GM21723 (cell line): ENCODE measurements at regions not wholly inside any gene's neighbourhood (a gene's known extent, or its start where the extent isn't known, plus 50 kb on each side); places are given as distances from the start of the nearest gene placed in this dataset.

Experiments
- ATAC-seq: cut with Tn5 transposase; IDR thresholded peaks from one replicate; pipeline ENCODE4 v1.9.1; 2021; ENCODE audit warnings: mild to moderate bottlenecking, moderate library complexity; ENCODE audit not compliant: unreplicated experiment

DNA sequence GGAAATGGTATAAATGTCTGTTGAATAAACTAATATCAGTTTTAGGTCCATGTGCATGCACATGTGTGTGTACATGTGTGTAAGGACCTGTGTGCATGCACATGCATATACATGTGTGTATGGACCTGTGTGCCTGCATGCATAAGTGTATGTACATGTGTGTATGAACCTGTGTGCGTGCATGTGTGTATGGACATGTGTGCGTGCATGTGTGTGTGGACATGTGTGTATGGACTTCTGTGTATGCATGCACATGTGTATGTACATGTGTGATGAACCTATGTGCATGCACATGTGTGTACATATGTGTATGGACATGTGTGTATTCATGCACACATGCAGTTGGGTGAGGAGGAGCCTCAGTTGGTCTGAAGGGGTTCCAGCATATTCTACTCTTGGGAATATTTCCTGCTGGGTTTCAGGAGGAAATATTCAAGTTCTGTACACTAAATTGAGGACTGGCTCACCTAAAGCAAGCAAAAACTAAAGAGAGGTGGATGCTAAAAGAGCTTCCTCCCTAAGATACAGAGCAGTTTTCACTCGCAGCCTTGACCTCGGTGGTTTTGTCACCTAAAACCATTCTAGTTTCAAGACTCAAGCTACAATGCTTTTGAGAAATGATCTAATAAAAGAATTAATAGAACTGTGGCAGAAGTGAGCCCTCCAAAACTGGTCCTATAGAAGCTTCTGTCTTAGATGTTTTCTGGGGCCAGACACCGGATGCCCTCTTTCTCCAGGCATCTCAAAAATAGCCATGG lies 742.8 kb downstream of the MAFB start:
- no peak for ATAC-seq

DNA sequence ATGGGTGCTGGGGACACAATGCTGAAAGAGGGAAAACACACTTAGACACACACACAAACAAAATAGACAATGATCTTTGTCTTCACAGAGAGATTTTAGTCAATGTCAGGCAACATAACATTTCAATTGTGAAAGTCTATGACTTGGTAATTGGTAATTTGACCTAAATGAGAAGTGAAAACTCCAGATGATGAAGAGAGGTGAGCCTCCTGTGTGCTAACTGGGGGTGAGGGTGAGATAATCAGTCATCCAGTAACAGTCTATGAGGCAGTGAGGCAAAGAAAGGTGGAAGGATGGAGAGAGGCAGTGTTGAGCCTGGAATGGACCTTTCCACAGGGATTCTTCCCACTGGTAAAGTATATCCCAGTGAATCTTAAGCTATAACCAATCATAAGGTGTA lies 744.2 kb downstream of the MAFB start:
- no peak for ATAC-seq

DNA sequence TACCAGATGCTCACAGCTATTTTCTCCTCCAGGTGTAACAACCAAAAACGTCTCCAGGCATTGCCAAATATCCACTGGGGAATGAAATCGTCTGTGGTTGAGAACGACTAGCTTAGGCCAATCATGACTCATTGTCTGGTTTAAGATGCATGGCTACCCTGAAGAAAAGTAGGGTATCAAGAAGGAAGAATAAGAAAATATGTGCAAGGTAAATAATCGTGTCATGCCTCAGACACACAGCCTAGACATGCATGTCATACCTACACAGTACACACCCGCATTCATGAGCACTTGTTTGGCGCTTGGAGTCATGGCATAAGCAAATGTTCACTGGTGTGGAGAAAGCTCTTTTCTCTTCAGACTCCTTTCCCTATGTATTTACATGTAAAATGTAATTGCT lies 745.7 kb downstream of the MAFB start:
- no peak for ATAC-seq

DNA sequence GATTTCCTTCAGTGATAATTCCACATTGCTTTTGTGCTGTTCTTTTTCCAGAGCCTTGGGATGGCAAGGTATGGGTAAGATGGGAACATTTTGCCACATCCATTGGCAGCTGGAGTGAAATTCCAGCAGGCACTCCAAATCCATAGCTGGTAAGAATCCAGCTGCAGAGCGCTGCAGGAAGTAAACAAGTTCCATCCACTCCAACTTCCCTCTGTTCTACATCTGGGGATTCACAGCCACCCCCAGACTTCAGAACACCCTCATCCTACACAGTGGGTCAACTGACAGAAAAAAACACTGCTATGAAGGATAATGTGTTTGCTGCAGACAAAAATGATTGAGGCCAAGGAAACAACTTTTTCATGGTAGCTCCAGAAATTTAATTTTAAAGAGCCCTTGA lies 747.8 kb downstream of the MAFB start:
- ATAC-seq: no peak

DNA sequence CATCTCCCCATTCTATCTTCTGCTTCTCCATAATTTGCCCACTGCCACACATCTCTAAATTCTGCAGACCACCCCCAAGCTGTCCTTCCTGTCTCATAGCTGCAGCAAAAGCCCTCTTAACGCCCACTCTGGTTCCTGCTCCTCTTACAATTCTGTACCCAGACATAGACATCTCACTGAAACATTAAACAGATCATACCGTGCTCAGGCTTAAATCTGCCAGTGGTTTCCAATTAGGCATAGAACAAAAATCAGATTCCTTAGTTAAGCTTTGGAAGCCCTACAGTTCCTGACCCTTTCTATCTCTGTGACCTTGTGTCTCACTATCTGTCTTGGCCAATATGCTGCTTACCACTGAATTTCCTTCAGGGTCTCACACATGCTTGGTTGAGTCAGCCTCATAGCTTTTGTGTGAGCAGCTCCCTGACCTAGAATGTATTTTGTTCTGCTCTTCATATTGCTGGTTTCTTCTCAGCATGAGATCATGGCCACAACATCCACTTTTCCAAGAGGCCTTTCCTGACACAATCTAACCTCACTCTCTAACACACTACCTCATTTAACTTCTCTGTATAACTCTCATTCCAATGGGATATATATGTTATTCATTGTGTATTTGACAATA lies 749.7 kb downstream of the MAFB start:
- ATAC-seq: no peak

DNA sequence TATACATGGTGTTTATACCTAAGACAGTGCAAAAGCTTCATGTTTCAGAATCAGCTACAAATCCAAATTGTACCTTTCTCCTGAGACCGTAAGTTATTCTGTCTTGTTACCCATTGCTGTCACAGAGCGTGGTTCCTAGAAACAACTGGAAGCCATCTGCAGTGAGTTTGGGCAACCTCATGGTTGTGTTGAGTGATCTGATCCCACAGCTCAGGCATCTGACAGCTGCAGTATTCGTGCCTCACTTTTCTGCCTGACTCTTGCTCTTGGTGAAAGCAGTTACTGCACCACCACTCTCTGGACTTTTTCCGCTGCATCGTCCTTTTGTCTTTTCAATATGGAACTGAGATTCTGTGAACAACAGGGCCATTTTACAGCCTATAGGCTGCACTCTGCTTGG lies 752.6 kb downstream of the MAFB start:
- no peak for ATAC-seq

DNA sequence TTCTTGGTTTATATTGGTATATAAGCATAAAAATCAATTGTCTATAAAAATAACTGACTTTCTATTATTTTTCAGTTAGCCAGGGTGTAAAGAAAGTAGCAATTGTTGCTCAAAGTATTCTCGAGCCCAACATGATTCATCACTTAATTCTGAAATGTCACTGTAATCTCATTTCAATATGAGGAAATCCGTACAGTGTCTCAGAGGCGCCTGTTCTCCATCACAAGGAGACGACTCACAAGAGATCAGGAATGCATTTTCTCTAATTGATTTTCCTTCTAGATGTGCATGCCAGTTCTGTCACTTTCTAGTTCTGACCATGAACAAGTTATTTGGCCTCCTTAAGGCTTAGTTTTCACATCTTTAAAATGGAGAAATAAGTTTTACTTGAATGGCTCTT lies 753.1 kb downstream of the MAFB start:
- no peak for ATAC-seq

DNA sequence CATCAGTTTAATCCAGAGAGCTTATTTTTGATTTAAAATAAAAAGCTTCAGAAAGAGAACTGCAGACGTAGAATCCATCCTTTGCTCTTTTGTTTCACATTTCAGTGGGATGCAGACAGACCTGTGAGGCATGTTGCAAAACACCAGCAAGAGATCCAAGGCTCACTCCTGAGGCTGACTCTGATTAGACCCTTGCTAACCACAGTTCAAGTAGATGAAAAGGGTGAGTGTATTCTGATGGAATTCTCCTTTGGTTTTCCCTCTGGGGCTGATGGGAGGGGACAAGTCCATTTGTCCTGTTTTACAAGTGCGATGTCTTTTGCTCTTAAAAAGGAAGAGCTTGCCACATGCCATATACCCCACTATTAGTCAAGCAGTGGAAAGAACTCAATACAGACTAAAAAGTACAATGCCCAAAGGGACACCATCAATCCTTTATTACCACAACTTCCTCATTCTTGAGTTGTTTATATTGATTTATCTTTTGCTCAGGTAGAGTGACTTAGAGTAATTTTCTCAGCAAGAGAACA lies 772.7 kb downstream of the MAFB start:
- ATAC-seq: no peak

DNA sequence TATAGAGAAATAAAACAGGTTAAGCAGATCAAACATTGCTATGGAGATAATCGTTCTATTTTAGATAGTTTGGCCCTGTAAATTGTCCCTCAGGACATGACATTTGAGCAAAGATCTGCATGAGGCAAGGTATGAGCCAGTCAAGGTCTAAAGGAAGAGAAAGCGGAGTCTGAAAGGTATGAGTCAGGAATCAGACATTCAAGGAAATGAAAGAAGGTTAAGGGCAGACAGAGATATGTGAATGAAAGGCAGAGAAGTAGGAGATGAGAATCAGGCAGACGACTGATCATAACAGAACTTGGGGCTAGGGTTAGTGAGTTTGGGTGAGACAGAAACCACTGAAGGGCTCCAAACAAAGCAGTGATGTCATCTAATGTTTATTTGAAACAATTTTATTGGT lies 775.8 kb downstream of the MAFB start:
- no peak for ATAC-seq

DNA sequence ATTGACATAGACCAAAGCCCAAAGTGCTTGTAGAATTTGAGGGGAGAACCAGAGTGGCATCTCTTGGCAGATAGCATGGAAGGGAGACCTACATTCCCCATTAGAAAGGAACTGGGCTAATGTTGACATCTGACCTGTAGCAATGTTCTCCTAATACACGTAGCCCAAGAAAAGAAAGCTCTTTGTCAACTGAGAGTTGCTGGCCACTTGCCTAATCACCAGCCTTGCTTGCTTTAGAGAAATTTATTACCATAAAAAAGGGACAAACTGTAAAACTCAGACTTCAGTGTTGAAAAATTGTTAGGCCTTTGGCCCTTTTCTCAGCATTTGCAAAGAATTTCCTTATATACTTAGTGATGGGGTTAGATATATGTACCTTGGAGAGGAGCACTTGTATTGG lies 777.5 kb downstream of the MAFB start:
- ATAC-seq: no peak

DNA sequence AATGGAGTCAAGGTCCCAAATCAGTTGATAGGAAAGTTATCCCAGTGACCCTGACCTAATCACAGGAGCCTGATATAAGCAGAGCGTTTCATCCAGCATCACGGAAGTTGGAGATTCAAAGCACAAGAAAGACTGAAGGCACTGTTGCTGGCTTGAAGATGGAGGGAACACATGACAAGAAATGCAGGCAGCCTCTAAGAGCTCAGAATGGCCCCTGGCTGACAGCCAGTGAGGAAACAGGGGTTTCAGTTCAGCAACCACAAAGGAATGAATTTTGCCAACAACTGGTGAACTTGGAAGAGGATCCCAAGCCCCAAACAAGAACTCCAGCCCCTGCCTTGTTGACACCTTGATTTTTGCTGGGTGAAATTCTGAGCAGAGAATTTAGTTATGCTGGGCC lies 778.5 kb downstream of the MAFB start:
- ATAC-seq: no peak

DNA sequence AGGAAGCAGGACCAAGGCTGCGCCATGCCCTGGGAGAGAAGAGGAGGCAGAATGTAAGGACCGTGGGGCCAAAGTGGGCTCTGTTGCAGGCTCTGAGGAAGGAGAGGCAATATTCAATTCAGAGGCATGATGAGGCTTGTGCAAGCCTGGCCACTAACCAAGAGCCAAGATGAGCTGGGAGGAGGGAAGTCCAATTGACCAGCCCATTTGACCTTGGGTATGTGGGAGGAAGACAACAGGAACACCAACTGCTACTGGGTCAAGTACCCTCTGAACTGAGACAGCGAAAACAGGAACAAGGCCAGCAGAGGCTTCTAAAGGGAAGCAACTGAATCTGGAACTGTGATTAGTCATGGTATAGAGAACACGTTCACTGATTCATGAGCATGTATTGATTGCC lies 779.6 kb downstream of the MAFB start:
- ATAC-seq: no peak

DNA sequence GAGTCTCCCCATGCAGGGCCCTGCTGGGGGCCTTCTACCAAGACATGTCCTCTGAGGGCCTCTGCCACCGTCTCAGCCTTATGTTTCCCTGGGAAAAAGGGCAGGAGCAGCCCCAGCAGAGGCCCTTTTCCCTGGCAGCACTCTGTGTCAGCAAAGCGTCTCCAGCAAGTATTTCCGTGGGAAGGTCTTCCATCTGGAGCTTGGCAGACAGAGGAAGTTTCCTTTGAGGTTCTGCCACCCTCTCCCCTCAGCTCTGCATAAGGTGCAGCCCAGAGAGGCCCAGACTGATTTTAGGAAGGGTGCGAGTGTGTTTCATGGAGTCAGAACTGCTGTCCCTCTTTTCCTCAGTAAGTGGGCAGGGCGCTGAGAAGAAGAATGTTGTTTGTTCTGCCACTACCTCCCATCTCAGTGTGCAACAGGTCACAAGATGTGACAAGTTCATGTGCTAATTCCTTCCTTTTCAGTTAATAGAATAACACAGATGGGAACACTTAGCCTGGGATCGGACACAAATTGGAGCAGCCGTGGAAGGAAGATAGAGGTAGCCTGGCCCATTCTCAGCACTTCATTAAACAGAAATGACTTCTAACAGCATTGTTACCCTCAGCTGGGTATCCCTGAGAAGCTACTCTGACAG lies 784.4 kb downstream of the MAFB start:
- no peak for ATAC-seq

DNA sequence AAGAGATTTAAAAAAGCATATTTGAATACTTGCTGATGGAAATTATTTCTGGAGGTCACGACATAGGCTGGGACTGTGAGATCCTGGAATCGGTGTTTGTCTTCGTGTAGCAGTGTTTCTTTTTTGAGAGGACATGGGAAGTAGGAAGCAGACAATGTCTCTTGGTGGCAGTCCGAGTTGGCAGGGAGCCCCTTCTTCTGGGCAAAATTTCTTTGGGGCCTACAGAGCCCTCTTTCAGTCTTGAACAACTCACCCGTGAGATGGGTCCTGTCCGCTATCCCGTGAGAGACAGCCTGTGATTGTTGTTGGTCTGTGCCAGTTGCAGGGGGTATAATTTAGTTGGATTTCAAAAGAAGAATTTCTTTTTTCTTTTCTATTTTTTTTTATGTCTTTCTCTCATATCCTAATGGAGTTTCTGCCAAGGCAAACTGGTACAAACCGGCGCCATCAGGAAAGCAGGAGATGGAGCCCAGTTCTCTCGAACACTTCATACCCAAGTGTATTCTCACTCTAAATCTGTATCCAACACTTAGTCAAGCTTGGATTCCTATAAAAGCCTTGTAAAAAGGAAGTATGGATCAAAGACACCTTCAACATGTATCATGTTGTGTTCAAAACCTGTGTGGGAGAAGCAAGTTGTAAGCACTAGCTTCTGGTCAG lies 785.1 kb downstream of the MAFB start:
- ATAC-seq: no peak

DNA sequence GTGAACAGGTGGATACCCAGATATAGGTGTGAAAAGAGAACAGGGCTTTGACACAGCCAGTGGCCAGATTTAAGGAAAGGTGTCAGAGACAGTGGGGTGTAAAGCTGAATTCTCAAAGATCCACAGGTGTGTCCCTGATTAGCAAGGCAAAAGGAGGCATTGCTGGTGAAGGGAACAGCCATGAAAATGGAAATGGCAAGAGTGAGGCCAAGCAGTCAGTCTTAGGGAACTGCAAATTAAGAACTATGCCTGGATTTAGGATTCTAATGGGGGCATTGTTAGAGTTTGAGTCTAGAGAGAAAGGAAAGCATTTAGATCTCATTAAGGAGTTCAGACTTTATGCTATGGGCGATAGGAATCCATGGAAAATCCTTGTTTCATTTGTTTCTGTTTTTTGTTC lies 789.2 kb downstream of the MAFB start:
- no peak for ATAC-seq

DNA sequence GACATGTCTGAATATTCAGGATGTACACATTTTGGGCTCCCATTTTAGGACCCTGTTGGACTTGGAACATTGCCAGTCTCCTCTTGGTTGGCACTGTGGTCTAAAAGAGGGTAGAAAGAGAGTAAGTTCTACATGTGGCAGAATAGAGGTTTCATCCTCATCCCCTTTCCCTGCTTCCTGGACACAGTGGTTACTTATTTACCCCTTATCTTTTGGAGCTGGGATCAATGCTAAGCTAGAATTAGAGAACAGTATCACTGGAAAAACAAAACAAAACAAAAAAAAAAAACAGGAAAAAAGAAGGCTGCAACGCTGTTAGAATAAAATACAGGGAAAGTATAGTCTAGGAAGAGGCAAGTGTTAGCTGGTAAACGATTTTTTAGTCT lies 790.6 kb downstream of the MAFB start:
- ATAC-seq: no peak

DNA sequence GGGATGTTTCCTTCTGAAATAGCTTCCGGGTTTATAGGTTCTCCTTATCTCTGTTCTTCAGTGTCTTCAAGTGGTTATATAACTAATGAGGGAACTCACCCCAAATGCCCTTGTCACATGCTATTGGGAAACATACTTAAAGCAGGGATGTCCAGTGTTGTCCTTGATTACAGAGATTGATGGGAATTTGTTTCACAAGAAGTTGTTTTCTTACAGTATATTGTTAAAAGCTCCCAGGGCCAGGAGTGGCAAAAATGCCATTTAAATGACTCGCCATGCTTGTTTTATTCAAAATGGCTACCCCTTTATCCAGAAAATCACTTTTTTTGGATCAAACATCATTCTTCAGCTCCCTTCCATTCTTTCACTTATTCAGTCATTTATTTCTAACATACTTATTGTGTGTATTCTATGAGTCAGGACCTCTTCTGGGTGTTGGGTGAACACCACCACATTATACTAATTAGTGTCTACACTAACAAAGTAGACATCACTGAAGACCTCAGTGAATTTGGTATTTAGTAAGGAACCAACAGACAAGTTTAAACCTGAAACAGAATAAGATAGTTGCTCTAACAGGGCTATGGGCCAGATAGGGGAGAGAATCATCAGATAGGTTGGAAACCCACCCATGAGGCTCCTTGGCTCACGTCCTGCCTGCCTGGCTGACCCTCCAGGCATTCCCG lies 791.1 kb downstream of the MAFB start:
- no peak for ATAC-seq

DNA sequence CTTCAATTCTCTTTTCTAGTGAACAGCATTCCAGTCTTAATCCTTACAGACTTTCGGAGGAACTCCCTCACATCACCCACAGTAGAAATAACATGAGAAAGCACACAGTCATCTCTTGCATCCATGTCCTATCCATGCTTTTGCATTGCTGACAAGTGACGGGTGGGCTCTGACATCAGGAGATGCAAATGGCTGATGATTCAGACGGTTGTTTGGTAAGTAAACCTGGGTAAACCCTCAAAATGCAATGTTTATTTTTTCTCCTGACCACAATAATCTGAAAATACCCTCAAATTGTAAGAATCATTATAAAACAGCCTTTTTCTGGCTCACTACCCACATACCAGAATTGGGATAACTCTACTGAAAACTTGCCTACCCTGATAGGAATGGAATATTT lies 792.0 kb downstream of the MAFB start:
- no peak for ATAC-seq

DNA sequence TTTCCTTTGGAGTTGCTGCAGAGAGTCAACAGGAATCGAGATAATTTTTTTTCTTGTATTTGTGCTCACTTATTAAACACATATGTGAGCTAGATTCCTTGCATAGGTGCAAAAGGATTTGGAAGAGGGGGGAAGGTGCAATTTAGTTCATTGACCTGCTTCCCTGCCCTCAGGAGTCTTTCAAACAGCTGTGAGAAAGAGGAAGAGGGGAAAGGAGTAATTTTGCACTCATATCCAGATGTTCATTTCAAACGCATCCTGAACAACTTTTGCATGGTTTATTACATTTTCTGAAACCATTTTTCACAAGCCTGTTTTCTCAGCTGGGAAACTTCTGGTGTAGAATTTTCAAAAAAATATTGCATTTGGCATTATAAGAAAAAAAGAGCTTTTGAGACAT lies 795.0 kb downstream of the MAFB start:
- no peak for ATAC-seq

DNA sequence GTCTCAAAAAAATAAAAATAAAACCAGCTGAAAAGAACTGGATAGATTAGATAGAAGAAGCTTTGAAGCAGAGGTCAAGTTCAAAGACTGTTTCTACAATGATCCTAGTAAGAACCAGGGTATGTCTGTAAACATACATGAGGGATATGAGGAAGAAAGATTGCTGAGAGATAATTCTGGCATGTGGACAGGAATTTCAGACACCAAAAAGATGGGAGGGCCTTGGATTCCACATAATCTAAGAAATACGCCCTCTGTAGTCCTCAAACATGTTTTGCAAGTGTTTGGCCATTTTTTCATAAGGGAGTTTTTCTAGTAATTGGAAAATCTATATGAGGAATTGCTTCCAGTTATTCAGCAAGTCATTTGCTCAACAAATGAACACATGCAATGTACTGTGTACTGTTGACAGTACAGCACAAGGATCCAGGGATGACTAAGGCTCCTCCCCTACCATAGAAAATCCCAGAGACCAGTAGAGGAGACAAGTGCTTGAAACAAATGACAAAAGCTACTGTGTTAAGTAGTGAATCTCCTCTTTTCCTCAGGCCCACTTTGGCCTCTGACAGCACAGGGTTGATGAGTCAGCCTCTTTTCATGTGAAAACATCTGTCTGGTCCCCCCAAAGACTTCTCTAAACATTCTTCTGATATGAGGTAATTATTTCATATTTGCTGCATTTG lies 795.9 kb downstream of the MAFB start:
- ATAC-seq: no peak

DNA sequence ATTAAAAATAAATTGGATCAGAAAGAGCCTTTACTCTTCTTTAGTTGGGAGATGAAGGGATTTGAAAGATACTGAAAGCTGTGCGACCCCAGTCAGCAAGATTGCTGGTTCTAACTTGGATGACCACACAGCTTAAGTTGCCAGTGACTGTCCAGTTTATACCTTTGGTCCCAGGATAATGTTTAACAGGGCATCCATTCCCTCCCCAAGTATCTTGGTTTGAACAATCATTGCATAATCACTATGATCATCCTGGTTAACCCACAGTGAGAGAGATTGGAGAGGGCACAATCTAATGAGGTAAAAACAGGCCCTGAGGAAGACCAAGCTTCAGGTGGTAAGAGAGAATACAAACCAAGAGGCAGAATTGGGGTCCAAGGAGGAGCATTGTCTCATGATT lies 798.3 kb downstream of the MAFB start:
- ATAC-seq: no peak
